Activated CD4-positive, alpha-beta memory T cell treated with anti-CD3 and anti-CD28 coated beads, Interleukin-2, amount 10 ng/mL, durations not matched to agents 7 days and 5 days (primary cell): ENCODE measurements at regions not wholly inside any gene's neighbourhood (a gene's known extent, or its start where the extent isn't known, plus 50 kb on each side); places are given as distances from the start of the nearest gene placed in this dataset.
"Not testable (repeated sequence)": the region's sequence is repeated elsewhere in the genome, so short reads cannot be mapped to it uniquely, and the experiment has no call there.

Source experiments
- CTCF ChIA-PET: fragments of 350-600 bp; sonication (Branson Sonifier 250); formaldehyde crosslinking; loops from one replicate; lab custom pipeline; 2021; ENCODE audit warnings: antibody characterized with exemption, inconsistent platforms; lab: Charles Lee
- POLR2A ChIA-PET: fragments of 350-600 bp; sonication (Branson Sonifier 250); formaldehyde crosslinking; loops from one replicate; lab custom pipeline; 2021; ENCODE audit warnings: antibody characterized with exemption; lab: Charles Lee
- DNase-seq: peaks from one replicate; pipeline ENCODE4 v3.0.0-alpha.2; 2020
- H3K27ac Mint-ChIP-seq: one replicate; pipeline ENCODE4 v1.8.0; 2021; ENCODE audit warnings: mild to moderate bottlenecking, mixed read lengths
- H3K27me3 Mint-ChIP-seq: one replicate; pipeline ENCODE4 v1.8.0; 2021; ENCODE audit warnings: mixed read lengths
- H3K36me3 Mint-ChIP-seq: one replicate; pipeline ENCODE4 v1.8.0; 2021; ENCODE audit warnings: low read depth, mixed read lengths
- H3K4me1 Mint-ChIP-seq: one replicate; pipeline ENCODE4 v1.8.0; 2021; ENCODE audit warnings: mixed read lengths
- H3K4me3 Mint-ChIP-seq: one replicate; pipeline ENCODE4 v1.8.0; 2021; ENCODE audit warnings: mild to moderate bottlenecking, mixed read lengths
- H3K9me3 Mint-ChIP-seq: one replicate; pipeline ENCODE4 v1.8.0; 2021; ENCODE audit warnings: mixed read lengths

GRCh38 chr4:27973700-27974099, 1113.1 kb downstream of the STIM2 start:
- no peak for DNase-seq
- H3K36me3 Mint-ChIP-seq, result no peaks in the 10 kb centered on the region
- no peak overlapping the region for H3K27ac Mint-ChIP-seq
- ChIA-PET CTCF (no interaction called here), POLR2A (no interaction called here)
- no peak overlapping the region for H3K4me3 Mint-ChIP-seq
- no peaks in the 10 kb centered on the region for H3K4me1 Mint-ChIP-seq
- H3K27me3 Mint-ChIP-seq, result no peaks in the 10 kb centered on the region
- H3K9me3 Mint-ChIP-seq, result peaks cover 13% of the 10 kb centered on the region

DNA sequence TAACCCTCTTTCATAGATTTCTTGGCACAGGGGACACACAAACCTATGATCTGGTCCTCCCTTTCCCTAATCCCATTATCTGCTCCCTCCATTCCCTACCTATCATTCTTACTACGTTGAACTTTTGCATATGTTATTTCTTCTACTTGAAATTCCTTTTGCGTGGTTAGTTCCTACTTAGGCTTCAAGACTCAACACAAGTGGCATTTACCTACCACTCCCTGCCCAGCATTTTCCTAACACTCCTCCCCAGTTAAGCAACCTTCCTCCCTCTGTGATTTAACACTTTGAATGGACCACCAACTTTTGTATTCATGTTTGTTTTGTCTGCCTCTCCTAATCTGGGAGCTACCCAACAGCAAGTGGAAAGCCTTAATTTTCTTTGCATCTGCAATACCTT, 1113.7 kb downstream of the STIM2 start:
- no peaks in the 10 kb centered on the region for H3K4me1 Mint-ChIP-seq
- no peaks in the 10 kb centered on the region for H3K27me3 Mint-ChIP-seq
- DNase-seq, result no peak
- no peak overlapping the region for H3K4me3 Mint-ChIP-seq
- H3K27ac Mint-ChIP-seq, result no peak overlapping the region
- no peaks in the 10 kb centered on the region for H3K36me3 Mint-ChIP-seq
- ChIA-PET CTCF (no interaction called here), POLR2A (no interaction called here)
- H3K9me3 Mint-ChIP-seq, result peaks cover 20% of the 10 kb centered on the region

- H3K36me3 Mint-ChIP-seq, POLR2A ChIA-PET, H3K27me3 Mint-ChIP-seq, H3K4me1 Mint-ChIP-seq, DNase-seq, CTCF ChIA-PET, H3K4me3 Mint-ChIP-seq, H3K27ac Mint-ChIP-seq: not testable (repeated sequence)
- peaks cover 23% of the 10 kb centered on the region for H3K9me3 Mint-ChIP-seq
Observed at GRCh38 chr4:27974881-27975280, 1114.2 kb downstream of the STIM2 start.

DNA sequence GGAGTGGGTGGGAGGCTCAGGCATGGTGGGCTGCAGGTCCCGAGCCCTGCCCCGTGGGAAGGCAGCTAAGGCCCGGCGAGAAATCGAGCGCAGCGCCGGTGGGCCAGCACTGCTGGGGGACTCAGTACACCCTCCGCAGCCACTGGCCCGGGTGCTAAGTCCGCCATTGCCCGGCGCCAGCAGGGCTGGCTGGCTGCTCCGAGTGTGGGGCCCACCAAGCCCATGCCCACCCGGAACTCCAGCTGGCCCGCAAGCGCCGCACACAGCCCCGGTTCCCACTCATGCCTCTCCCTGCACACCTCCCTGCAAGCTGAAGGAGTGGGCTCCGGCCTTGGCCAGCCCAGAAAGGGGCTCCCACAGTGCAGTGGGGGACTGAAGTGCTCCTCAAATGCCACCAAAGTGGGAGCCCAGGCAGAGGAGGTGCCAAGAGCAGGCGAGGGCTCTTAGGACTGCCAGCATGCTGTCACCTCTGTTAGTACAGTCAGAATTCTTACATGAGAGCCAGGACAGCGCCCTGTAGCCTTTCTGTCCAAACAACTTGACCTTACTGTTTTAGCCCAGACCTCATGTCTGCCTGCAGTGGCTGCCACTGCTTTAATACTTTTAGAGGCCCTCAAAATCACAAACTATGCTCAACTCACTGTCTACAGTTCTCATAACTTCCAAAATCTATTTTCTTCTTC, 1117.9 kb downstream of the STIM2 start:
- POLR2A ChIA-PET, result not testable (repeated sequence)

DNA sequence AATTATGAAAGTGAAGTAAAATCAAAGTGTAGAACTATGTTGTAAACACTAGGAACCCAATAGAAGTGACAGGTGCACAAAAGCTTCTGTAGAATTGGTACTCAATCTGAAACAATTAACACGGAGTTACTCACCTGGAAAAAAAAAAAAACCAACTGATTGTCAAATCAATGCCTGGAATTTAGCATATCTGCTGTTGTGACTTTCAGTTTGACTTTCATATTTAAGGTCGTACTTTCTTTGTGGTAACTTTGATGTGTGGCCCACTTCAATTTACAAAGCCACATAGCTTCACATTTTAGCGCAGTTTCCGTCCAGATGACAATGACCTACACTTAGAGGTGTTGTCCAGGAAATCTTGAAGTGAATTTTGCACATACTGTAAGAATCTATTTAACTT, 1124.9 kb downstream of the STIM2 start:
- no peak overlapping the region for H3K4me3 Mint-ChIP-seq
- H3K36me3 Mint-ChIP-seq, result no peaks in the 10 kb centered on the region
- no peak for DNase-seq
- POLR2A ChIA-PET, result no interaction called here
- CTCF ChIA-PET, result no interaction called here
- no peaks in the 10 kb centered on the region for H3K27me3 Mint-ChIP-seq
- peaks cover 5% of the 10 kb centered on the region for H3K9me3 Mint-ChIP-seq
- no peak overlapping the region for H3K27ac Mint-ChIP-seq
- H3K4me1 Mint-ChIP-seq, result no peaks in the 10 kb centered on the region

More for the DNA sequence above, 1117.9 kb downstream of the STIM2 start:
- H3K4me3 Mint-ChIP-seq, H3K27ac Mint-ChIP-seq, H3K36me3 Mint-ChIP-seq, DNase-seq, H3K4me1 Mint-ChIP-seq, H3K27me3 Mint-ChIP-seq, CTCF ChIA-PET: not testable (repeated sequence)
- peaks cover 32% of the 10 kb centered on the region for H3K9me3 Mint-ChIP-seq

- no peaks in the 10 kb centered on the region for H3K4me1 Mint-ChIP-seq
- H3K27ac Mint-ChIP-seq, result no peak overlapping the region
- no peaks in the 10 kb centered on the region for H3K27me3 Mint-ChIP-seq
- no peaks in the 10 kb centered on the region for H3K36me3 Mint-ChIP-seq
- no peak for DNase-seq
- ChIA-PET CTCF (no interaction called here), POLR2A (no interaction called here)
- H3K9me3 Mint-ChIP-seq, result peaks cover 2% of the 10 kb centered on the region
- no peak overlapping the region for H3K4me3 Mint-ChIP-seq
Observed at GRCh38 chr4:27986476-27986875, 1125.8 kb downstream of the STIM2 start.

GRCh38 chr4:28001698-28002097, 1141.1 kb downstream of the STIM2 start:
- H3K4me3 Mint-ChIP-seq, result no peak overlapping the region
- H3K9me3 Mint-ChIP-seq, result peaks cover 5% of the 10 kb centered on the region
- ChIA-PET POLR2A (no interaction called here), CTCF (no interaction called here)
- no peaks in the 10 kb centered on the region for H3K36me3 Mint-ChIP-seq
- H3K27ac Mint-ChIP-seq, result no peak overlapping the region
- H3K27me3 Mint-ChIP-seq, result no peaks in the 10 kb centered on the region
- H3K4me1 Mint-ChIP-seq, result no peaks in the 10 kb centered on the region
- DNase-seq, result no peak

DNA sequence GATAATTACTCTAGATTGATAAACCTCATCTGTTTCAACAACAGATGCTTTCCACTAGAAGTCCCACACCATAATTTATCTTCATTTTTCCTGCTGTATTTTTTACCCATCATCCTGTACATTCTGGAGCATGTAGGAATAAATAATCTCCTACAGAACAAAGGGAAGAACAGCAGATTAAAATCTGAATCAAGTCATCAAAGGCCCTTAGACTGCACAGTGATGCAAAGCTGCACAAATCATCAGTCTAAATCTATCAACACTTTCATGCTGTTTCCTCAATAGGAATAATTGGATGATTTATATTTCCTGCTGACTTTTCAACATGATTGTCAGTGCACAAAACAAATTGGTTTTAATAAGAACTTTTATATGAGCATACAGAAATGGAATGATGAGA, 1143.9 kb downstream of the STIM2 start:
- ChIA-PET POLR2A (no interaction called here), CTCF (no interaction called here)
- DNase-seq, result no peak
- Mint-ChIP-seq H3K27me3 (no peaks in the 10 kb centered on the region), H3K27ac (no peak overlapping the region), H3K36me3 (no peaks in the 10 kb centered on the region), H3K4me1 (no peaks in the 10 kb centered on the region), H3K4me3 (no peak overlapping the region), H3K9me3 (peaks cover 3% of the 10 kb centered on the region)

DNA sequence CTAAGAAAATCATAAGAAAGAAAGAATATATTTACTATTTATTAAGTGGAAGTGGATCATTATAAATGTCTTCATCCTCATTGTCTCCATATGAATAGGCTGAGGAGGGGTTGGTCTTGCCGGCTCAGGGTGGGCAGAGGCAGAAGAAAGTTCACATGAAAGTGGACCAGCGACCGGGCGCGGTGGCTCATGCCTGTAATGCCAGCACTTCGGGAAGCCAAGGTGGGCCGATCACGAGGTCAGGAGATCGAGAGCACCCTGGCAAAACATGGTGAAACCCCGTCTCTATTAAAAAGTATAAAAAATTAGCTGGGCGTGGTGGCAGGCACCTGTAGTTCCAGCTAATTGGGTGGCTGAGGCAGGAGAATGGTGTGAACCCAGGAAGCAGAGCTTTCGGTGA, 1145.4 kb downstream of the STIM2 start:
- Mint-ChIP-seq H3K4me3 (no peak overlapping the region), H3K9me3 (peaks cover 7% of the 10 kb centered on the region), H3K4me1 (no peaks in the 10 kb centered on the region), H3K36me3 (no peaks in the 10 kb centered on the region), H3K27me3 (no peaks in the 10 kb centered on the region), H3K27ac (no peak overlapping the region)
- CTCF ChIA-PET, result no interaction called here
- DNase-seq, result no peak
- POLR2A ChIA-PET, result no interaction called here

- Mint-ChIP-seq H3K36me3 (no peaks in the 10 kb centered on the region), H3K27me3 (no peaks in the 10 kb centered on the region), H3K4me3 (no peak overlapping the region), H3K9me3 (peaks cover 8% of the 10 kb centered on the region), H3K27ac (no peak overlapping the region), H3K4me1 (no peaks in the 10 kb centered on the region)
- ChIA-PET POLR2A (no interaction called here), CTCF (no interaction called here)
- no peak for DNase-seq
Observed at GRCh38 chr4:28007693-28008092, 1147.1 kb downstream of the STIM2 start.

DNA sequence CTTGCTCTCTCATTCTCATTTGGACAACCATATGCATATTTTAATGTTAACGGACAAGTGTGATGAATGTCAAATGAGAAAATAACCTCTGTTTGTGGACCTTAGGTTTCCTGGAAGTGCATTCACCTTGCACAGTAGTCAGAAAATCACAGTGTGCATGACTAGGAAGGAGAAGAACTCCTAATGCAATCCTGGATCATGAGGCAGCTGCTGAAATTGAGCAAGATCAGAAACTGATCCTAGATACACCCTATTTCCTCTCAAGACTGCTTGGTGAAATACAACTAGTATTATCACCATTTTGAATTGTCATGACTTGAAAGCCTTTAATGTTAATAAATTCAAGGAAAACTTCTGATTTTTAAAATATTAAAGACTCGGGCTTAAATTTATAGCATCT, 1148.9 kb downstream of the STIM2 start:
- H3K4me3 Mint-ChIP-seq, result no peak overlapping the region
- H3K9me3 Mint-ChIP-seq, result peaks cover 8% of the 10 kb centered on the region
- no peaks in the 10 kb centered on the region for H3K27me3 Mint-ChIP-seq
- DNase-seq, result no peak
- H3K4me1 Mint-ChIP-seq, result no peaks in the 10 kb centered on the region
- ChIA-PET POLR2A (no interaction called here), CTCF (interaction anchor here (0.6 kb wide), 1 partner anchor 55 kb away, joined by 4 read pairs; no protein-coding TSS in a partner anchor)
- no peak overlapping the region for H3K27ac Mint-ChIP-seq
- no peaks in the 10 kb centered on the region for H3K36me3 Mint-ChIP-seq

DNA sequence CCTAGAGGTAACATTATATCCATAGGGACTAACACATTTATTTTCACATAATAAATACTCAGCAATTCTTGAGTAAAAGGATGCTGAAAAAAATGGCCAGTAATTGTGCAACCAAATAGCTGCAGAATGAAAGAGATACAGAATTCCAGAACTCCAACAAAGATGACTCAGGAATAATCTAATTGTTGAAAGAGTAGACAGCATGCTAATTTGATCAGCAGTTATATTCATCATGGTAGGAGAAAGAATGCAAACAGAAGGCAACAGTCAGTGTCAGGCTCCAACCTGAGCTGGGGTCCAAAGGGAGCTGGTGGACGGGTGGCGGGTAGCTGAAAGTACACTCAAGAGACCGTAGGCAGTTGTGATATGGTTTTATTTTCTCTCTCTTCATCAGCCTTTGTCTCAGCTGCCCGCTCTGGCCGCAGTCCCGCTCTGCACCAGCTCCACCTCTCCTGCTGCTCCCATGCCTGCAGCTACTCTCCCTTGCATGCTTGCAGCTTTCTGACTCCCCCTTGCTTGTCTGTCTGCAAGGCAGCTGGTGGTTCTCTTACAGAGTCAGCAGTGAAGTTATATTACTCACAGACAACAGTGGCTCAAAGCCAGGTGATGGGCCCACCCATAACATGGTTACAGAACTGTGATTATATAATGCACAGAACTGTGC, 1150.1 kb downstream of the STIM2 start:
- Mint-ChIP-seq H3K9me3 (peaks cover 8% of the 10 kb centered on the region), H3K27ac (no peak overlapping the region), H3K4me1 (no peaks in the 10 kb centered on the region), H3K36me3 (no peaks in the 10 kb centered on the region), H3K4me3 (no peak overlapping the region), H3K27me3 (no peaks in the 10 kb centered on the region)
- no peak for DNase-seq
- ChIA-PET POLR2A (no interaction called here), CTCF (no interaction called here)

DNA sequence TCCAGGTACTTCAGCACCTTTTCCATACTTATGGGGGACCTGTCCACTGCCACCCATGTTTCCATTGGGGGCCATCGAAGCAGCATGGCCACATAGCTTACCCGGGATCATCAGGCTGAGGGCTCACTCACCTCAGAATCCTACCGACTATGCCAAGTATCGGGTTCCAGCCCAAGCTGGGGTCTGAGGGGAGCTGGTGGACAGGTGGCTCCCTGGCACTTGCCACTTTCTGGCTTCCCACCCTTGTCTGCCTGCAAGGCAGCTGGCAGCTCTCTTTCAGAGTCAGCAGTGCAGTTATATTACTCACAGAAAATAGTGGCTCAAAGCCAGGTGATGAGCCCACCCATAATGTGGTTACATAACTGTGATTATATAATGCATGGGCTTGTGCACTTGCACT, 1153.8 kb downstream of the STIM2 start:
- peaks cover 10% of the 10 kb centered on the region for H3K9me3 Mint-ChIP-seq
- no peaks in the 10 kb centered on the region for H3K4me1 Mint-ChIP-seq
- DNase-seq, result no peak
- CTCF ChIA-PET, result no interaction called here
- H3K4me3 Mint-ChIP-seq, result no peak overlapping the region
- H3K36me3 Mint-ChIP-seq, result no peaks in the 10 kb centered on the region
- no peaks in the 10 kb centered on the region for H3K27me3 Mint-ChIP-seq
- no peak overlapping the region for H3K27ac Mint-ChIP-seq
- POLR2A ChIA-PET, result no interaction called here

- no peak for DNase-seq
- CTCF ChIA-PET, result no interaction called here
- Mint-ChIP-seq H3K4me1 (no peaks in the 10 kb centered on the region), H3K9me3 (peaks cover 10% of the 10 kb centered on the region), H3K27me3 (no peaks in the 10 kb centered on the region), H3K36me3 (no peaks in the 10 kb centered on the region), H3K27ac (no peak overlapping the region), H3K4me3 (no peak overlapping the region)
- POLR2A ChIA-PET, result no interaction called here
Observed at GRCh38 chr4:28015996-28016395, 1155.4 kb downstream of the STIM2 start.
